GM12892 (cell line): ENCODE measurements at regions not wholly inside any gene's neighbourhood (a gene's known extent, or its start where the extent isn't known, plus 50 kb on each side); places are given as distances from the start of the nearest gene placed in this dataset.

ENCODE experiments used
- POLR2A ChIP-seq: IDR thresholded peaks from 2 replicates; pipeline ENCODE4 v1.6.1; 2011; ENCODE audit warnings: low read depth, low read length, control low read depth
- POLR2AphosphoS5 ChIP-seq: IDR thresholded peaks from 2 replicates; pipeline ENCODE4 v1.6.1; 2011; ENCODE audit warnings: low read depth, low read length, control low read depth
- TAF1 ChIP-seq: IDR thresholded peaks from 2 replicates; pipeline ENCODE4 v1.6.1; 2011; ENCODE audit warnings: low read depth, mild to moderate bottlenecking, control low read depth, low read length, borderline replicate concordance

GRCh38 chr9:31573561-31573960, 810.9 kb upstream of the ACO1 start:
- TF ChIP-seq TAF1: no peak
- no peak for TF ChIP-seq POLR2AphosphoS5
- TF ChIP-seq POLR2A: no peak
